GM15510 (cell line): ENCODE measurements at regions not wholly inside any gene's neighbourhood (a gene's known extent, or its start where the extent isn't known, plus 50 kb on each side); places are given as distances from the start of the nearest gene placed in this dataset.

Source experiments
- POLR2A ChIP-seq: IDR thresholded peaks from 3 replicates; pipeline ENCODE4 v1.6.1; 2011; ENCODE audit warnings: borderline replicate concordance; ENCODE audit not compliant: insufficient read length; ENCODE audit errors: extremely low read depth

DNA sequence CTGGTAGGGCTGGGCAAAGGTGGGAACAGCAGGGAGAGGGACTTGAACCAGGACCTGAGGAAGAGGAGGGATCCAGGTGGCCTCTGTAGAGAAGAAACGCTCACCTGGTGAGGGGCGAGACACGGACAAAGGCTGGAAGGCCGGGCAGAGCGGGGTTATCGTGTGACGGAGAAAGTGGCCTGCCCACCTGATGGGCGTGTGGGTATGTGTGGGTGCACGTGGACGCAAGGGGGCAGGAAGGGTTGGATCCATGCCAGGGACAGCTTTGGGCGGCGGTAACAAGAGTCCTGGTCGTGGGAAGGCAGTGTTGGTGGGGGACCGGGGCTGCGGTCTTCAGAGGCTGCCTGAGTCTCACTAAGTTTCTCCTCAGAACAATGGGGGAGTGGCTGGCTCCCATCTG, 104.1 kb upstream of the GSE1 start:
- TF ChIP-seq POLR2A = no peak

DNA sequence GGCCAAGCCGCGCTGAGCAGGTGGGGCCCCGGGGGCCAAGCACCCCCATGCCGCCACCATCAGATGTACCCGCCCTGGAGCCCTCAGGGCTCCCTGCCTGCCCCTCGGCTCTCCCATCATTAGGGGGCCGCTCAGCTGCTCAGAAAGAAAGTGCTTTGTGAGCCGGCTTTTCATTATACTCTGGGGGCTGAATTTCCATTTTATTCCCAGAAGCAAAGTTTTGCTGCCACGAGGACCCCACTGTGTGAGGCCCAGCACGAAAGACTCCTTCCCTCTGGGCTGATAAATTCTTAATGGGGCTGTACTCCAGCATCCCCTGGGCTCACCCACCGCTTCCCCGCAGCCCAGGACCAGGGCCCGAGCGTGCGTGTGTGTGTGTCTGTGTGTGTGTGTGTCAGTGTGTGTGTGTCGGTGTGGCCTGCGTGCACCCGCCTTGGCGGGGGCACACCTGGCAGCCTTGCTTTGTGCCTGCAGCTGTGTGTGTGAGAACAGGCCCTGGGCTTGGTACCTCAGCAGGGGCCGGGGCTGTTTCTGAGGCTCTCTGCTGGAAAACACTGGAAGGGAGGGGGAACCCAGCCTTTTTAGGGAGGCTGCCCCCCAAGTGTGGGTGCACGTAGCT, 103.0 kb upstream of the GSE1 start:
- no peak for TF ChIP-seq POLR2A

GRCh38 chr16:85511938-85512807, 100.9 kb upstream of the GSE1 start:
- no peak for TF ChIP-seq POLR2A

GRCh38 chr16:85512808-85513115, 100.4 kb upstream of the GSE1 start:
- TF ChIP-seq POLR2A = no peak

DNA sequence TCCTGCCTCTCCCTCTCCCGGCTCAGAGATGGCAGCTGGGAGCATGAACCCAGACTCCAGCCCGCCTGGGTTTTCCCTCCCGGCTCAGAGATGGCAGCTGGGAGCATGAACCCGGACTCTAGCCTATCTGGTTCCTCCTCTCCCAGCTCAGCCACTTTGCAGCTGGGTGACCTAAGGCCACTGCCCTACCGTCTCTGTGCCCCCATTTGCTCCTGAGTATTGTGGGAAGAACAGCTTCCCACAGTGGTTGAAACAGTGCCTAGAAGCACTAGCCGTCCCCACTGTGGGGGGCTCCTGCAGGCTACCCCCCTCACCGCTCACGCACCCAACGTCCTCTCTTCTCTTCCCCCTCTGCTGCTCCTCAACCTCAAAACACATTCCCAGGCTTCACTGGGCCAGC, 99.9 kb upstream of the GSE1 start:
- TF ChIP-seq POLR2A = no peak

- no peak for TF ChIP-seq POLR2A
Observed at GRCh38 chr16:85513649-85514048, 99.5 kb upstream of the GSE1 start.

DNA sequence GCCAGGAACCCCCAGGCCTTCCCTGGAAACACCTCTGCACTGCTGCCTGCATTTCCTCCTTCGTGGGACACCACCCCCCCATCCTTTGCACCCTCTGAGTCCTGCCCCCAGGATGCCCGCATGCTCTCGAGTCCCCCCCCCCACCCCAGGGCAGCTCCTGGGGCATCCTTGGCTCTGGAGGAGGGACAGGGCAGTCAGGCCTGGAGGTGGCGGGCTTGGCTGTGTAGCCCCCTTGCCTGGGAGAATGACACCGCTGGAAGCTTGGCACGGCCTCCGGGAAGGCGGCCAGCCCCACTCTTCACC, 98.9 kb upstream of the GSE1 start:
- no peak for TF ChIP-seq POLR2A

DNA sequence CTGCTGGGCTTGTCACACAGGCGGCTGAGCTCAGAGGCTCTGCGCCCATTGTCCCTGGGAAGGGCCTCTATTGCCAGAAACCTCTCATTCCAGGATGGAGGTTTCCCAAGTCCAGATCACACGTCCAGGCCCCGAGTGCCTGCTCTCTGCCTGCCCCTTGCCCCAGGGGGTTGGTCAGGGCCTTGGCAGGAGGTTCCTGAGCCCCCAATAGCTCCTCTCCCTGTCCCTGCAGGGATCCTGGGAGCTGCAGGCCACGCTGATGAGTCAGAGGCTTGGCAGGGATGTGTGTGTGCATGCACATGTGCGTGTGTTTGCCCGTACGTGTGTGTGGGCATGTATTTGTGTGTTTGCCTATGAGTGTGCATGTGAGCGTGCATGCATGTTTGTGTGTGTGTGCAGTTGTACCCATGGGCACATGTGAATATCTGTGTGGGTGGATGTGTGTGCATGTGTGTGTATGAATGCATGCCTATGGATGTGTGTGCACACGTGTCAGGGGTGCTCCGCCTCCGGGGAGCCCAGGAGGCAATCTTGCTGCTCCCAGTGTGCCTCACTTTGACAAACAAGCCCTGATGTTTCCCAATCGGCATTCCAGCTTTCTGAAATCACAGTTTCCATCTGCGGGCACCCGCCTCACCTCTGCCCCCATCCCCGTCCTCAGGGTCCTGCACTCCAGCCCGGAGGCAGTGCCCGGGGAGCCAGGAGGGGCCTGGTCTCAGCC, 98.4 kb upstream of the GSE1 start:
- no peak for TF ChIP-seq POLR2A

GRCh38 chr16:85515319-85515745, 97.8 kb upstream of the GSE1 start:
- TF ChIP-seq POLR2A = no peak

DNA sequence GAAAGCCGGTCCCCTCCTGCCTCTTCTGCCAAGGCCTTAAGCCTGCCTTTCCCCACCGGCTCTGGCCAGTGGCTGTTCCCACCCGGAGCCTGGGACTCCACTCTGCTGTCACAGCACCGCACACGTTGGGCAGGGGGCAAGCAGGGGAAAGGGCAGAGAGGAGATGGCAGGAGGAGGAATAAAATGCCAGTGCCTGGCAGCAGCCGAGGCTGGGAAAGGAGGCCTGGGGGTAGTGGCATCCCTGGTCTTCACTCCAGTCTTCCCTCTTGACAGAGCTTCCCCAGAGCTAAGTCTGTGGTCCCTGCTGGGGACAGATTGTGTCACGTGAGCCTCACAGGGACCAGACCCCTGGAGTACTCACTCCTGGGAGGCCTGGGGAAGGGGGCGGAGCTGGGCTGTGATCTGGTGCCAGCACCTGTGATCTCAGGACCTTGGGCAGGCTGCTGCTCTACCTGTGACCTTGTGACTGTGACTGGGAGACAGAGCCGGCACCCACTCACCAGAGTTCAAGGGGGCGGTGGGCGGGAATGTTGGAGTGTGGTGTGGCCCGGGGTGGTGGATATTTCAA, 97.2 kb upstream of the GSE1 start:
- TF ChIP-seq POLR2A = no peak

DNA sequence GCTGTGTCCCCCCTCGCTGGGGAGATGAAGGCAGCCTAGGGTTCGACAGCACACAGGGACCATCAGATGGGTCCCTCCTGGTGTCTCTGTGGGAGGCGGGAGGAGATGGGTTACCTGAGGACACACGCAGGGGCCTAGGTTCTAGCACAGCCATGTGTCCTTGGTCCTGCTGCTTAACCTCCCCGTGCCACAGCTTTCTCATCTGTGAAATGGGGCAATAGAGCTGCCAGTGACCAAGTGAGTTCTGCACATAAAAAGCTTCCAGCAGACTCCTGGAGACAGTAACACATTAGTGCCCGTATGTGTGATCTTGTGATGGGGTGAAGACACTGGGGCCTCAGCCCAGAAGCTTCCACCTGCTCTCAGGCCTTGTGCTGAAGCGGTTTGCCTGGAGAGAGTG, 96.0 kb upstream of the GSE1 start:
- no peak for TF ChIP-seq POLR2A

DNA sequence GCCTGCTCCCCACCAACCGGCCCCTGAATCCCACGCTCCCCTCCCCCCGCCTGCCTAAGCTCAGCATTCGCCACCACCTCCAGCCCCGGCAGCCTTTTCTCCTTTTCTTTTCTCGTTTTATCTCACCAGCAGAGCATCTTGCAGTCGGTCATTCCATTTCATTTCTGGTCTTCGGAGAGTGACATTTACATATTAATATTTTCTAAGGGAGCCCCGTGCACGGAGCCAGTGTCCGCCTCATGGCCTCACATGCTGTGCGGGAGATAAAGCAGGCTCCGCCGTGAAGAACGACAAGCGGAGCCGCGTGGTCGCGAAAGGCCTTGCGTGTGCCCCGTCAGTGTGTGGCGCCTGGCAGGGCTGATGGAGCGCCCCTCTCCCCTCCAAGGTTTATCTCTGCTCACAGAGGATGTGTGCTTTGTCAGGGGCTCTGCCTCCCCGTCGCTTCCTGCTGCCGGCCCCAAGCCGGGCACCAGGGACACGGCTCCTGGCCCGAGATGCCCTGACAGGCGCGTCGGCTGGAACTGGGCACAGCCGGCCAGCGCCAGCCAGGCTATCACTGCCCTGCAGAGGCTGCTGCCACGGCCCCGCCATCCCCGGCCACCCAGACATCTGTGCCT, 95.5 kb upstream of the GSE1 start:
- no peak for TF ChIP-seq POLR2A

DNA sequence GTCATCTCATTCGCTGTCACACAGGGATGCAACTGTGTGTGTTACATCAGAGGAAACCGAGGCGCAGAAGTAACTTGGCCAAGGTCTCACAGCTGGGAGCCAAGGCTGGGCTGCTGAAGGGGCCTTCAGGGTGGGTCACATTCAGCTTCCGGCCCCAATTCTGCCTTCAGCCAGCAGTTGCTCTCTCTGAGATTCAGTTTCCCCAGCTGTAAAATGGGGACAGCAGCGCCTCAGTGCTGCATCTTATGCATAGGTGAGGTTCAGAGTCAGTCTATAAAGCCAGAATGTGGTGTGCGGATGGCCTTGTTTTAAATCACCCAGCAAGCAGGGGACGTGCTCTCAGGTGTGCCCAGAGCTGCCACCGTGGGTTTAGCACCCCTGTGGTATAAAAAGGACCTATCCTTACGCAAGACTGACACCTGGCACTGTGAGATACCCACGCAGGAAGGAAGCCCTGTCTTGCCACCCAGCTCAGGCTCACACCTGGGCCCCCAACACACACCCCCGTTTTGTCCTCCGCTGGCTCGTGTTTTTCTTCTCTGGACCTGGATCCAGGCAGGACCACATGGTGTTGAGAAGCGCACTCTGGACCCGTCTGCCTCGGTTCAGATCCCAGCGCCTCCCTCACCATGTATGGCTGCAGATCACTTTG, 94.6 kb upstream of the GSE1 start:
- TF ChIP-seq POLR2A = no peak

- no peak for TF ChIP-seq POLR2A
Observed at GRCh38 chr16:85519540-85520231, 93.4 kb upstream of the GSE1 start.
